ENCODE measurements at regions not wholly inside any gene's neighbourhood (a gene's known extent, or its start where the extent isn't known, plus 50 kb on each side); places are given as distances from the start of the nearest gene placed in this dataset.

GRCh38 chr4:14254252-14254651 is 626.7 kb upstream of the BOD1L1 start:
- no peaks in the 10 kb centered on the region for H3K9me3 ChIP-seq (ENCODE audit: low read length)
- intact Hi-C loops (cut with micrococcal nuclease), result no loop called here
- H3K36me3 ChIP-seq (ENCODE audit: low read depth, low read length), result no peaks in the 10 kb centered on the region
- ChIA-PET POLR2A (ENCODE audit: unreplicated experiment) (no interaction called here), CTCF (no interaction called here)
- no peak overlapping the region for H3K27ac ChIP-seq (ENCODE audit: low read length)
- H3F3A ChIP-seq (ENCODE audit: low read length, unreplicated experiment), result no peaks in the 10 kb centered on the region
- no peaks in the 10 kb centered on the region for H4K20me1 ChIP-seq (ENCODE audit: low read length)
- DNase-seq (peak; percentile 69), ATAC-seq (peak; percentile 58)
- peak; percentile 63 for TF ChIP-seq CTCF (conservative IDR thresholded peaks at IDR 0.05; ENCODE audit: low read depth, low read length)
- TF ChIP-seq EZH2phosphoT487 (IDR thresholded peaks at IDR 0.05; ENCODE audit: borderline replicate concordance, low read length), result no peak
- no peak for TF ChIP-seq EZH2 (IDR thresholded peaks at IDR 0.05; ENCODE audit: low read length, unreplicated experiment)
- no peak overlapping the region for H3K9ac ChIP-seq (ENCODE audit: low read length)
- H3K27me3 ChIP-seq (ENCODE audit: low read length), result no peaks in the 10 kb centered on the region
- H3K79me2 ChIP-seq (ENCODE audit: low read length), result no peaks in the 10 kb centered on the region
- no TSS peak for BruUV-seq (replicated peaks)
- no peak overlapping the region for H3K4me3 ChIP-seq (ENCODE audit: low read length)
- no peak overlapping the region for H3K4me2 ChIP-seq (ENCODE audit: low read length)
- H3K4me1 ChIP-seq (ENCODE audit: insufficient read depth, low read length), result no peaks in the 10 kb centered on the region
- no peaks in the 10 kb centered on the region for H3K9me2 ChIP-seq (replicated peaks; ENCODE audit: low read length)
- H2AFZ ChIP-seq (ENCODE audit: low read length), result no peak overlapping the region

DNA sequence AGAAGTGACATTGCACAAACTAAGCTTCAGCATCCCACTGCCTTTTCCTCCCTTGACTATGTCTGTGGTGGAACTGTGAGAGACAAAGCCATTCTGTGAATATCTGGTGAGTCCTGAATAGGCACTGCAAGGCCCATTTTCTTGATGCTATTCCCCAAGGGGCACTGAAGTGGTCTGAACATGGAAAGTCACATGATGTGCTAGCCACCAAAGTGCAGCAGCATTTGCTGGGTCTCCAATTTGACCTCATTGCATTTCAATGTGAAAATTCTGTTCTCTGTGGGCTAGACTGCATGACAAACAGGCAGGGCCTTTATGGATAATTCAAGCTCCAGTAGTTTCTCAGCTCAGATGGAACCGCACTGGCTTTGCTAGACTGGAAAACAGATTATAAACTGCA is 627.4 kb upstream of the BOD1L1 start:
- POLR2A ChIA-PET (ENCODE audit: unreplicated experiment), result no interaction called here
- no peak overlapping the region for H3K4me3 ChIP-seq (ENCODE audit: low read length)
- H3K9me2 ChIP-seq (replicated peaks; ENCODE audit: low read length), result no peaks in the 10 kb centered on the region
- H3K36me3 ChIP-seq (ENCODE audit: low read depth, low read length), result no peaks in the 10 kb centered on the region
- H3K27ac ChIP-seq (ENCODE audit: low read length), result no peak overlapping the region
- CTCF ChIA-PET, result no interaction called here
- intact Hi-C loops (cut with micrococcal nuclease), result no loop called here
- H3K79me2 ChIP-seq (ENCODE audit: low read length), result no peaks in the 10 kb centered on the region
- H4K20me1 ChIP-seq (ENCODE audit: low read length), result no peaks in the 10 kb centered on the region
- H3K4me1 ChIP-seq (ENCODE audit: insufficient read depth, low read length), result no peaks in the 10 kb centered on the region
- H2AFZ ChIP-seq (ENCODE audit: low read length), result no peak overlapping the region
- no peaks in the 10 kb centered on the region for H3K27me3 ChIP-seq (ENCODE audit: low read length)
- H3K9ac ChIP-seq (ENCODE audit: low read length), result no peak overlapping the region
- no peaks in the 10 kb centered on the region for H3F3A ChIP-seq (ENCODE audit: low read length, unreplicated experiment)
- no peaks in the 10 kb centered on the region for H3K9me3 ChIP-seq (ENCODE audit: low read length)
- ATAC-seq, result no peak
- H3K4me2 ChIP-seq (ENCODE audit: low read length), result no peak overlapping the region
- TF ChIP-seq EZH2 (IDR thresholded peaks at IDR 0.05; ENCODE audit: low read length, unreplicated experiment) (no peak), EZH2phosphoT487 (IDR thresholded peaks at IDR 0.05; ENCODE audit: borderline replicate concordance, low read length) (no peak), CTCF (conservative IDR thresholded peaks at IDR 0.05; ENCODE audit: low read depth, low read length) (no peak)
- DNase-seq, result no peak
- no TSS peak for BruUV-seq (replicated peaks)

GRCh38 chr4:14257903-14258302 is 630.4 kb upstream of the BOD1L1 start:
- no TSS peak for BruUV-seq (replicated peaks)
- H2AFZ ChIP-seq (ENCODE audit: low read length), result no peak overlapping the region
- no peaks in the 10 kb centered on the region for H3K79me2 ChIP-seq (ENCODE audit: low read length)
- TF ChIP-seq CTCF (conservative IDR thresholded peaks at IDR 0.05; ENCODE audit: low read depth, low read length) (no peak), EZH2 (IDR thresholded peaks at IDR 0.05; ENCODE audit: low read length, unreplicated experiment) (no peak), EZH2phosphoT487 (IDR thresholded peaks at IDR 0.05; ENCODE audit: borderline replicate concordance, low read length) (no peak)
- no peak overlapping the region for H3K27ac ChIP-seq (ENCODE audit: low read length)
- H3F3A ChIP-seq (ENCODE audit: low read length, unreplicated experiment), result no peaks in the 10 kb centered on the region
- H3K4me3 ChIP-seq (ENCODE audit: low read length), result no peak overlapping the region
- no peaks in the 10 kb centered on the region for H3K36me3 ChIP-seq (ENCODE audit: low read depth, low read length)
- no peak overlapping the region for H3K4me2 ChIP-seq (ENCODE audit: low read length)
- H3K9me3 ChIP-seq (ENCODE audit: low read length), result no peaks in the 10 kb centered on the region
- H3K27me3 ChIP-seq (ENCODE audit: low read length), result no peaks in the 10 kb centered on the region
- DNase-seq (no peak), ATAC-seq (no peak)
- ChIA-PET CTCF (no interaction called here), POLR2A (ENCODE audit: unreplicated experiment) (interaction anchor here (0.6 kb wide), 1 partner anchor 741 kb away, joined by 4 read pairs; no protein-coding TSS in a partner anchor)
- no peak overlapping the region for H3K9ac ChIP-seq (ENCODE audit: low read length)
- H3K4me1 ChIP-seq (ENCODE audit: insufficient read depth, low read length), result no peaks in the 10 kb centered on the region
- no peaks in the 10 kb centered on the region for H4K20me1 ChIP-seq (ENCODE audit: low read length)
- no peaks in the 10 kb centered on the region for H3K9me2 ChIP-seq (replicated peaks; ENCODE audit: low read length)
- intact Hi-C loops (cut with micrococcal nuclease), result no loop called here
